ENCODE measurements at regions not wholly inside any gene's neighbourhood (a gene's known extent, or its start where the extent isn't known, plus 50 kb on each side); places are given as distances from the start of the nearest gene placed in this dataset.

GRCh38 chr3:157956850-157957249, 149.4 kb downstream of the SHOX2 start:
- TF ChIP-seq JUNB (IDR thresholded peaks at IDR 0.05) = no peak
- TF ChIP-seq BCL3 (IDR thresholded peaks at IDR 0.05) = no peak
- TF ChIP-seq NPAS2 (CRISPR knock-in tag; IDR thresholded peaks at IDR 0.05; ENCODE audit: borderline replicate concordance) = no peak
- TF ChIP-seq ELK1 (IDR thresholded peaks at IDR 0.05; ENCODE audit: low read depth, low read length) = no peak
- TF ChIP-seq FOSB (CRISPR knock-in tag; IDR thresholded peaks at IDR 0.05) = no peak
- TF ChIP-seq JUN (IDR thresholded peaks at IDR 0.05) = no peak
- no peaks in the 10 kb centered on the region for H3K9me3 ChIP-seq
- H3K4me3 ChIP-seq = no peak overlapping the region
- H3K4me2 ChIP-seq = no peak overlapping the region
- 24% methylated on average over 4 of the region's 4 CpGs for WGBS (ENCODE audit: missing lambda C conversion rate)
- ATAC-seq (no peak), DNase-seq (ENCODE audit: low read depth in 1 of 2, low spot score in 1 of 2) (peak in 1 of 2 experiments; percentile 7), FAIRE-seq (no peak)
- ChIA-PET CTCF (no interaction called here), POLR2A (no interaction called here)
- no peaks in the 10 kb centered on the region for H3K4me1 ChIP-seq
- no peak overlapping the region for H3K27ac ChIP-seq

GRCh38 chr3:157956176-157956575, 150.0 kb downstream of the SHOX2 start:
- ATAC-seq (no peak), FAIRE-seq (no peak), DNase-seq (ENCODE audit: low read depth in 1 of 2, low spot score in 1 of 2) (no peak)
- TF ChIP-seq EHF (CRISPR knock-in tag; IDR thresholded peaks at IDR 0.05) (no peak), KDM5A (IDR thresholded peaks at IDR 0.05) (no peak), SREBF2 (IDR thresholded peaks at IDR 0.05) (no peak), POLR2A (IDR thresholded peaks at IDR 0.05; ENCODE audit: low read length) (no peak), FOSL2 (IDR thresholded peaks at IDR 0.05) (no peak), FOSL2 (CRISPR knock-in tag; IDR thresholded peaks at IDR 0.05) (no peak)
- ChIA-PET CTCF (interaction anchor here (1.3 kb wide), 1 partner anchor 339 kb away, joined by 4 read pairs; no protein-coding TSS in a partner anchor), POLR2A (no interaction called here)
- Histone ChIP-seq H3K9me3 (no peaks in the 10 kb centered on the region), H3K4me2 (no peak overlapping the region), H3K4me1 (no peaks in the 10 kb centered on the region), H3K4me3 (no peak overlapping the region), H3K27ac (no peak overlapping the region)
- 24% methylated on average over 4 of the region's 4 CpGs for WGBS (ENCODE audit: missing lambda C conversion rate)

- Histone ChIP-seq H3K4me3 (no peak overlapping the region), H3K27ac (no peak overlapping the region), H3K4me1 (no peaks in the 10 kb centered on the region), H3K9me3 (no peaks in the 10 kb centered on the region), H3K4me2 (no peak overlapping the region)
- ATAC-seq = no peak
- ChIA-PET POLR2A (no interaction called here), CTCF (no interaction called here)
- TF ChIP-seq CHD2 (IDR thresholded peaks at IDR 0.05; ENCODE audit: low read length, partially characterized antibody) (no peak), HEYL (CRISPR knock-in tag; IDR thresholded peaks at IDR 0.05) (no peak), GATA3 (IDR thresholded peaks at IDR 0.05; ENCODE audit: borderline replicate concordance) (no peak), POLR2AphosphoS2 (conservative IDR thresholded peaks at IDR 0.05; ENCODE audit: low read length) (no peak)
- DNase-seq (ENCODE audit: low read depth in 1 of 2, low spot score in 1 of 2) = no peak
- WGBS (ENCODE audit: missing lambda C conversion rate) = 0% methylated on average over 2 of the region's 2 CpGs
- no peak for FAIRE-seq
These were observed 152.7 kb downstream of the SHOX2 start for GRCh38 chr3:157953565-157953964.

- ATAC-seq (no peak), FAIRE-seq (no peak), DNase-seq (ENCODE audit: low read depth in 1 of 2, low spot score in 1 of 2) (no peak)
- Histone ChIP-seq H3K4me2 (no peak overlapping the region), H3K27ac (no peak overlapping the region), H3K4me3 (no peak overlapping the region), H3K9me3 (no peaks in the 10 kb centered on the region), H3K4me1 (no peaks in the 10 kb centered on the region)
- WGBS (ENCODE audit: missing lambda C conversion rate) = 2% methylated on average over 5 of the region's 5 CpGs
- CTCF ChIA-PET = interaction anchor here (0.7 kb wide), 1 partner anchor 78 kb away, joined by 5 read pairs; no protein-coding TSS in a partner anchor
- POLR2A ChIA-PET = no interaction called here
- TF ChIP-seq REST (IDR thresholded peaks at IDR 0.05) (no peak), MAX (IDR thresholded peaks at IDR 0.05) (no peak), RAD21 (conservative IDR thresholded peaks at IDR 0.05 in 1 of 2, IDR thresholded peaks at IDR 0.05 in 1 of 2) (no peak), HES2 (IDR thresholded peaks at IDR 0.05) (no peak), MAFK (IDR thresholded peaks at IDR 0.05; ENCODE audit: partially characterized antibody) (no peak), CTCF (IDR thresholded peaks at IDR 0.05) (no peak), KDM5A (IDR thresholded peaks at IDR 0.05) (no peak), JUNB (IDR thresholded peaks at IDR 0.05) (no peak), EHF (CRISPR knock-in tag; IDR thresholded peaks at IDR 0.05) (no peak)
These were observed 157.4 kb downstream of the SHOX2 start for GRCh38 chr3:157948605-157949383.
